ENCODE measurements at regions not wholly inside any gene's neighbourhood (a gene's known extent, or its start where the extent isn't known, plus 50 kb on each side); places are given as distances from the start of the nearest gene placed in this dataset.
"Not testable (repeated sequence)": the region's sequence is repeated elsewhere in the genome, so short reads cannot be mapped to it uniquely, and the experiment has no call there.

DNA sequence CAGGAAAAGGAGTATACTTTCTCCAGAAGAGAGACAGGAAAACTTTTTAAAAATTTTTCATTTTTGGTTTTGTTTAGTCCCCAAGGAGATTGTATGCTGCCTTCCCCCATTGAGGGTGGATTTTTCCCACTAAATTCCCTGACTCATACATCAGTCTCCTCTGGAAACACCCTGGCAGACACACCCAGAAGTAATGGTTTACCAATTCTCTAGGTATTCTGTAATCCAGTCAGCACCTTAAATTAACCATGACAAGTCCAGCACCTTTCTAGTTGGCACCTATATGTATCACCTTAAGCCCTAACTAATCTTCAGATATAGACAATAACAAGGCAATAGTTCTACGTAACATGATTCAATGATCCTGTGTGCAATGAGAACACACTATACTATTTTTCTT lies 165.9 kb upstream of the NPAP1 start:
- TF ChIP-seq, protein P1, sequence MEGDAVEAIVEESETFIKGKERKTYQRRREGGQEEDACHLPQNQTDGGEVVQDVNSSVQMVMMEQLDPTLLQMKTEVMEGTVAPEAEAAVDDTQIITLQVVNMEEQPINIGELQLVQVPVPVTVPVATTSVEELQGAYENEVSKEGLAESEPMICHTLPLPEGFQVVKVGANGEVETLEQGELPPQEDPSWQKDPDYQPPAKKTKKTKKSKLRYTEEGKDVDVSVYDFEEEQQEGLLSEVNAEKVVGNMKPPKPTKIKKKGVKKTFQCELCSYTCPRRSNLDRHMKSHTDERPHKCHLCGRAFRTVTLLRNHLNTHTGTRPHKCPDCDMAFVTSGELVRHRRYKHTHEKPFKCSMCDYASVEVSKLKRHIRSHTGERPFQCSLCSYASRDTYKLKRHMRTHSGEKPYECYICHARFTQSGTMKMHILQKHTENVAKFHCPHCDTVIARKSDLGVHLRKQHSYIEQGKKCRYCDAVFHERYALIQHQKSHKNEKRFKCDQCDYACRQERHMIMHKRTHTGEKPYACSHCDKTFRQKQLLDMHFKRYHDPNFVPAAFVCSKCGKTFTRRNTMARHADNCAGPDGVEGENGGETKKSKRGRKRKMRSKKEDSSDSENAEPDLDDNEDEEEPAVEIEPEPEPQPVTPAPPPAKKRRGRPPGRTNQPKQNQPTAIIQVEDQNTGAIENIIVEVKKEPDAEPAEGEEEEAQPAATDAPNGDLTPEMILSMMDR (IDR thresholded peaks at IDR 0.05) = not testable (repeated sequence)
- not testable (repeated sequence) for TF ChIP-seq EP300 (IDR thresholded peaks at IDR 0.05)
